GM18511 (cell line): ENCODE measurements at regions not wholly inside any gene's neighbourhood (a gene's known extent, or its start where the extent isn't known, plus 50 kb on each side); places are given as distances from the start of the nearest gene placed in this dataset.
A peak's percentile ranks its signal among the peaks of the same experiment; 100 is the strongest.
"Not testable (repeated sequence)": the region's sequence is repeated elsewhere in the genome, so short reads cannot be mapped to it uniquely, and the experiment has no call there.

Experiments used
- ATAC-seq: cut with Tn5 transposase; IDR thresholded peaks from one replicate; pipeline ENCODE4 v1.9.1; 2021; ENCODE audit warnings: mild to moderate bottlenecking, moderate library complexity; ENCODE audit not compliant: unreplicated experiment

DNA sequence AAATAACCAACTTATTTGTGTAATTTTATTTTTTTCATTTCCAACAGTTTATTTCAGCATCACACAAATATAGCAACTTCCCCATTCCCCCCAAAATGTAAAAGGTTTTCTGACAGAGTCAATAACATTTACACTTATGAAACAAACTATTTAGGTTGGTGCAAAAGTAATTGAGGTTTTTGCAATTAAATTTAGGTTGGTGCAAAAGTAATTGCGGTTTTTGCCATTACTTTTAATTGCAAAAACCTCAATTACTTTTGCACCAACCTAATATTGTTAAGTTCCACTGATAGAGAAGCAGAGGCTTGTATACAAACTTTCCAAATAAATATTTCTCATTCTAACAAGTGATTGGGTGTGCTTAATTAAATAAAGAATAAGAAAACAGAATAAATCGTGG is 270.9 kb upstream of the DUSP10 start:
- no peak for ATAC-seq

DNA sequence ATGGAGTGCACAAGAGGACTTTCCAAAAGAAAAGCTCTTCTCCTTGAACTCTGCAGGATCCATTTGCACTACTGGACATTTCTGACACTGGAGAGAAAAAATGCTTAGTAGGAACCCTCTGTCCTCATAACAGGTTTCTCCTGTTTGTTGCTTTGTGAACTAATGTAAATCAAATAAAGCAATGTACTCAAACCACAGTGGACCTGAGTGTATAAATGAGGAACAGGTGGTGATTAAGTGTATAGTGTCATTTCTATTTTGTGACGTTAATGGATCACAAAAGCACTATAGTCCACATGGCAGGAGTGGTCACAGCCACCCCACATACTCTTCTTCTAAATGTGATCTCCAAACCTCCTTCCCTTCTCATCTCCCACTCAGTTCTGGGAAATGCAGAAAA is 268.4 kb upstream of the DUSP10 start:
- no peak for ATAC-seq

DNA sequence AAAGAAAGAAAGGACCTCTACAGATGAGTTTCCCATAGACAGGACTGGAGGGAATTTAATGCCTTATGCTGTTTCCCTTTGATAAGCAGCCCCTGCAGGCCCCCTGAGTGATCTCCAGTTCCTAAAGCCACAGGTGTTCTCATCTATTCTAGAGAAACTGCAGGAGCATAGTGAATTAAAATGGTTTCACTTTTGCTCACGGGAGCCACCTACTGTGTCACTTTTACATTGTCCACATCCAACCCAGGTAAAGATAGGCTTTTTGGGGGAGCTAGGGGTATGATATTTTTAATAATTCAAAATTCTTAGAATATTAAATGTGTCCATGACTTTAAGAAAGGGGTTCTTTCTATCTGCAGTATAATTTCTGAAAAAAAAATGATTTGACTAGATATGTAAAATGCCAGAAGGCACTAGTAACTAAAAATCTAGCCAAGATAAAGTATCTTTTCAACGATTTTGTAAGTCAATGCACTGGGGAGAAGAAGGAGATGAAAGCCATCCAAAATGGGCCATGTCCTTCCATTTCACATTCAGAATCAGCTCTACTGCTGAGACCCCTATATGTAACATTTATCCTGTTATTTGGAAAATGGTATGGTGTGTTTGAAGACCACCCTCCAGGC is 267.3 kb upstream of the DUSP10 start:
- ATAC-seq = peak; percentile 78

DNA sequence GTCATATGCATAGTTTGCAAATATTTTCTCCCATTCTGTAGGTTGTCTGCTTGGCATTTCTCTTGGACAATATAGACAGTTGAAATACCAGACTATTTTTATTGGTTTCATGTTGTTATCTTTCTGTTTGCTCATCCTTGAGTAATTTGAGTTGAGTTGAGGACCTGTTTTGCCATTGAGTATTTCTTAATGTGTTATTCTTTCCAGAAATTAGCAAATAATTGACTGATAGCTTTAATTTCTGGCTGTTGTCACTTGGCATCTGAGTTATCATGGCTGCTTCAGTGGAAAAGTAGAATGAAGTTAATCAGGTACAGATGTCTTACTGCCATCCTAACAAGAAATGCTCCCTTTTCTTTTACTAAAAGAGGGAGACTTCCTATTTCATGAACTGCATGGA is 264.8 kb upstream of the DUSP10 start:
- ATAC-seq = no peak

DNA sequence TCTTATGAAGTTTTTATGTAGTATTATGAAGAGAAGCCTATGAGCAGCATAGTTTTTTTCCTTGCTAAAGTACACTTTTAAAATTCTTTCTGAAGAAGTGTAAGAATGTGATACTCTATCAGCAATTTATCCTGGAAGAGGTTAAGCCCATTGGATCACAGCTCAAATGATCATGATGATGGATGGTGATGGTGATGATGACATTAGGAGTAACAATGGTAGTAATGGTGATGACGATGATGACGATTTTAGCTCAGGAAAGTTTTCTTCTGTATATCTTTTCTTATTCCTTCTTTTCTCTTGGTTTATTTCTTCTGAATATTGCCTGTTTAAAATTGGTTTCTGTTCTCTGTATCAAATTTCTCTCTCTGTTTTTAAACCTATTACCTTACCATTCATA is 262.9 kb upstream of the DUSP10 start:
- no peak for ATAC-seq

DNA sequence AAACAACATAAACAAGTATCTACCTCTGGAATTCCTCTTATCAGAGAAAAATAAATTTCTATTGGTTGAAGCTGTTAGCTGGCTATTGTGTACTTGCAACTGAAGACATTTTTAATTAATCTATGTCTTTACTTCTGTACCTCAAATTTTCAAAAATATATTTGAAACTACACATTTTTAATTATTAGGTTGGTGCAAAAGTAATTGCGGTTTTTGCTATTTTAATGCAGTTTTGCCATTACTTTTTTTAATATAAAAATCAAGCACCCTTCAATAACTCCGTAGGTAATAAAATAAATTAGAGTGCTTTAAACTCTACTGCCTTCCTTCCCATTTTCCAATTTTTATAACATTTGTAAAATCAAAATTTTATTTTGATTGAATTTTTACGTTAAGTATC is 262.1 kb upstream of the DUSP10 start:
- ATAC-seq = no peak

DNA sequence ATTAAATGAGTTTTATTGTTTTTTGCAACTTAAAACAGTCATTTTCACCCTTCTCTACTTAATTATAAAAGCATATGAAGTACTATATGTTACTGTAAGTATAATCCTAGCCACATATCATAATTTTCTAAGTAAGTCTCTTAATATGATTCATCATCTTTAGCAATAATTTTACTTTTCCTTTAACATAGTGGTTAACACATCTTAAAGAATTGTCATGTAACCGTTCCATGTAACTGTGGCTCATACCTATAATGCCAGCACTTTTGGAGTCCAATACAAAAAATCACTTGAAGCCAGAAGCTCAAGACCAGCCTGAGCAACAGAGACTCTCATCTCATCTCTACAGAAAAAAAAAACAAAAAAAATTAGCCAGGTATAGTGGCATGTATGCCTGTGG is 260.6 kb upstream of the DUSP10 start:
- ATAC-seq = no peak

DNA sequence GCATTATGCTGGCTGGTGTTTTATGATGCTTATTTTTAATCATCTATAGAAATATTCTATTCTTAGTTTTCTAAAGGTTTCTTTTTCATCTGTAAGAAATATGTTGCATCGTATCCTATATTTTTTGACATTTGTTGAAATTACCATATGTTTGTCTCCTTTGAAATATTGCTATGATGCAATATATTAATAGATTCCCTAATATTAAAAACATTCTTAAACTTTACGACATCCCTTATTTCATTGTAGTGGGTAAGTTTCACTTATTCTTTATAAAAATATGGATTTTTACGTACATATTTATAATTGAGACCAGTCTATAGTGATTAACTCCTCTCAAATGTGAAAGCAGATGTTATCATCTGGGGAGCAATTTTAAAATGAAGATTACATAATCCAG is 258.2 kb upstream of the DUSP10 start:
- no peak for ATAC-seq

DNA sequence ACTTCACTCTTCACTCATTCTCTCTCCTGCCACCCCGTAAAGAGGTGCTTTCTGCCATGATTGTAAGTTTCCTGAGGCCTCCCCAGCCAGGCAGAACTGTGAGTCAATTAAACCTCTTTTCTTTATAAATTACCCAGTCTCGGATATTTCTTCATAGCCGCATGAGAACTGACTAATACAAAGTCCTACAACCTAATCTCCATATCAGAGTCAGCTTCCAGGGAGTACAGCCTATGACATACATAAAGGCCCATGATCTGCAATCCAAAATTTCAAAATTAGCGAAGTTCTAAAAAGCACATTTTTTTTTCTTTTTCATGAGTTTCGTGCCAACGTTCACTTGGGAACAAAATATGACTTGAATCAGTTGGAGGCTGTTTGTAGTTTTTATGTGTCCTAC is 256.9 kb upstream of the DUSP10 start:
- ATAC-seq = no peak

DNA sequence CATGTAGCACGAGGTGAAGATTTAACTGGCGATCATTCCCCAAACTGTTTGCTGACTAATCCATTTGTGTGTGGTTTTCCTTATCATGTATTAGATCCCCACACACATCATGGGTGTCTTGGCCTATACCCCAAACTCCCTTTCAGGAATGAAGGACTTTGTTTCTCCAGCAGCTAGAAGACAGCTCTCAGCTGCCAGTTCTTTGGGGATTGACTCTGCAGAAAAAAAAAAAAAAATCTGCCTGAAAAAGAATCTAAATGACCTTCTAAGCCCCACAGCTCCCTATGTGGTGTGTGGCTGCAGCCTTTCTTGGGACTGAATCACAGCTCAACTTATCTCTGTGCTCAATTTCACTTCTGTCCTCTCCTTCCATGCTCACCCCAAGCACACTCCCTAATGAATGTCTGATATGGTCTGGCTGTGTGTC is 256.3 kb upstream of the DUSP10 start:
- ATAC-seq = no peak

DNA sequence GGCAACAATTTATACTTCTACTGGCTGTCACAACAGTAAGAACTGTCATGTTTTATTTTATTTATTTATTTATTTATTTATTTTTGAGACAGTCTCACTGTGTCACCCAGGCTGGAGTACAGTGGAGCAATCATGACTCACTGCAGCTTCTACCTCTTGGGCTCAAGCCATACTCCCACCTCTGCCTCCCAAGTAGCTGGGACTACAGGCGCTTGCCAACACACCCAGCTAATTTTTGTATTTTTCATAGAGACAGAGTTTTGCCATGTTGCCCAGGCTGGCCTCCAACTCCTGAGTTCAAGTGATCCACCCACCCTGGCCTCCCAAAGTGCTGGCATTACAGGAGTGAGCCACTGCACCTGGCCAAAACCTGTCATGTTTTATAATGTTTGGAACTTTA is 255.1 kb upstream of the DUSP10 start:
- not testable (repeated sequence) for ATAC-seq

DNA sequence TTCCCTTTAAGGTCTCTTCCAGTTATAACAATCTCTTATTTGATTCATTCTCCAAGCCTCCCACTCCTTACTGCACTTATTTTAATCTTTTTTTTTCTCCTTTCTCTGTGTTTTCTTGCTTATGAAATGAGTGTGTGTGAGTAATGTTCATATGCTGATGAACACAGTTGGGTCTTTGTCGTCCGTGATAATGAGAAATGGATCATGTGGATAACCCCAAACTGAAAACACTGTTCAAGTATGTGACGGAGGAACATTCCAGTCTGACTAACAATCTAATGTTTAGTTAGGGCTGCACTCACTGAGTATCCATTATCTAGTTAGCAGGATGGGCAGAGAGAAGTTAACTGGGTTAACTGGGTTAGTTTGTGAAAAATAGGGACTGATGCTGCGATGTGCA is 253.1 kb upstream of the DUSP10 start:
- no peak for ATAC-seq

DNA sequence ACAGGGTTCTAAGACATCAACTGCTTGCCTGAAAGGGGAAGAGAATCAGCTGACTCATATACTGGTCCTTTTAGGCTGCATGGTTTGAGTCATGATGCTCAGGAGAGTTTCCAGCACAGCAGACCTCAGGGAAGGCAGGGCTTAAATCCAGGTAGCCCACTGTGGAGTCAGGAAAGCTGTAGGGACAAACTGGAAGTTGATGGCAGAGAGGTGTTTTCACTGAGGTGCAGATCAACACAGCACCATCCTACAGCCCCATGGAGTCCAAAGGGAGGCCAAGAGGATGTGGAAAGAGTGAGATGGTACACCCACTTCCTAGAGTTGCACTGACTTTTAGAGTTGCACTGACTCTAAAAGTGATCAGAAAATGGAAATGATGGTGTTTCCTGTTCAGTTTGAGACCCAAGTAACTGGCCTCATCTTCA is 252.4 kb upstream of the DUSP10 start:
- ATAC-seq = peak; percentile 68

DNA sequence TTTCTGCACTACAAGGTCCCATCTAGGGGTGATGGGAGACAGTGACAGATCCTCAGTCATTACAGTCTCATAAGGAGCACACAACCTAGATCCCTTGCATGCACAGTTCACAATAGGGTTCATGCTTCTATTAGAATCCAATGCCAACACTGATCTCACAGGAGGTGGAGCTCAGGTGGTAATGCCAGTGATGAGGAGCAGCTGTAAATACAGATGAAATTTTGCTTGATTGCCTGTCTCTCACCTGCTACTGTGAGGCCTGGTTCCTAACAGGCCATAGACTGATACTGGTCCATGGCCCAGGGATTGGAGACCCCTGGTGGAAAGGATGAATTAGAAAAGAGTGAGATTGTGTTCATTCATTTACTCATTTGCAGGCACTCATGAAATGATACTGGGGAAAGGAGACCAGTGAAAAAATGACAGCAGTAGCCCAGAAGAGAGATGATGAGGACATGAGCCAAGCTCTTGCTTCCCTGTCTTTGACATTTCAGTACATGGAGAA is 251.6 kb upstream of the DUSP10 start:
- ATAC-seq = no peak

DNA sequence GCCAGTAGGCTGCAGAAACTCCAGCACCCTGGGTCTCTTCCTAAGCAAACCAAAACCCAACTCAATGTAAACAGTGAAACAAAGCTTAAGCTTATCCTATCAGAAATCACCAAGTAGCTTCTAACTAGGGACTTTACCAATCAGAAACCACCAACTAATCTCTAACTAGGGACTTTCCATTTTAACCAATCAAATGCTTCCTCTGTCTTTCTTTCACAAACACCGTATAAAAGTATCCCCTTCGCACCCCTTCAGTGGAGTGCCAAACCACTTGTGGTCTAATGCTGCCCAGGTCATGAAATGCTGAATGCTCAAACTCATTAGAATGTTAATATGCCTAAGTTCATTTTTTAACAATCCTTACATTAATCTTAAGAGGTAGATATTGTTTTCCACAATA is 250.5 kb upstream of the DUSP10 start:
- ATAC-seq = no peak

DNA sequence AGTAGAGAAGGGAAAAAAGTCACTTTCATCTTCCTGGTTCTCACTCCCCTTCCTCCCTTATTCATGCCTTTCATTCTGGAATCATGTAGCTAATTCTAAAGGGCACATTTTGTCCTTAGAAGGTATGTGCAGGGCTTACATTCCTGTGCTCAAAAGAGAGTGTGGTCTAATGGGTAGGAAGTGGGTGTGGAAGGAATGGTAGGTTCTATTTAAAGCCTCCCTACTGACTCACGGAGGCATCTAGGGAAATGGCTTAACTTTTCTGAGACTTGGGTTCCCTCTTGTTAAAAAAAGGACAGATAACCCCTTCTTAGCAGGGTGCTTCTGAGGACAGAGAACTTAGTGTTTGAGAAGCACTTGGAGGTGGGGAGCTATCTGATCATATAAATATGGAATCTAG is 249.3 kb upstream of the DUSP10 start:
- ATAC-seq = no peak

DNA sequence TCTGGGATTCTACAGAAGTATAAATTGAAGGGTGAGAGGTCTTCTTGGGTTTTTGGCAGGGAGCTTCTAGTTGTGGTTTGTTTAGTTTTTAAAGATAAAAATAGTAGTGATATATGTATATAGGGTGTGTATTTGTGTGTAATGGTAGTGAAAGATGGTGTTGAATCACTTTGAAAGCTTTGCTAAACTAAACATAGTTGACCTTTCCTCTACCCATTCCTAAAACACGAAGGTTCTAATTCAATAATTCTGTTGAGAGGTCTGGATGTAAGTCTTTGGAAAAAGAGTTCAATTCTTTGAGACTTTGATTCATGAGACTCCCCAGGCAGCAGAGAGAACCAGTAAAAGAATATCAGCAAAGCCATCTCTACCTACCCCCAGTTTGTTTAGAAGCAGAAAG is 247.9 kb upstream of the DUSP10 start:
- ATAC-seq = no peak

DNA sequence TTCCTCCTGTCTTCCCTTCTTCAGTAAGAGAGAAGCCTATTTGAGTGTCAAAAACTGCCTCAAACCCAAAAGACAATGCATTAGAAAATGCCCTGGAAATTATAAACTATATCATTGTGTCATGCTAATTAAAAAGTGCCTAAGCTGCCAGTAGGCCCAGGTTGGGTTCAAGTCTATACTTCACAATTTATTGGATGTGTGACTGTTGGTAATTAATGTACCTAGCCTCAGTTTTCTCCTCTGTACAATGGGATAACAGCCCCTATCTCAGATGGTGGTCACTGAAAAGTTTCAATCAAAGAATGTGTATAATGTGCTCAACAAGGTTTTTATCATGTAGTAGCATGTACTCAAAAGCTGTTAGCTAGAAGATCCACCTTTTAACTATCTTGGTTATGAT is 246.9 kb upstream of the DUSP10 start:
- no peak for ATAC-seq

DNA sequence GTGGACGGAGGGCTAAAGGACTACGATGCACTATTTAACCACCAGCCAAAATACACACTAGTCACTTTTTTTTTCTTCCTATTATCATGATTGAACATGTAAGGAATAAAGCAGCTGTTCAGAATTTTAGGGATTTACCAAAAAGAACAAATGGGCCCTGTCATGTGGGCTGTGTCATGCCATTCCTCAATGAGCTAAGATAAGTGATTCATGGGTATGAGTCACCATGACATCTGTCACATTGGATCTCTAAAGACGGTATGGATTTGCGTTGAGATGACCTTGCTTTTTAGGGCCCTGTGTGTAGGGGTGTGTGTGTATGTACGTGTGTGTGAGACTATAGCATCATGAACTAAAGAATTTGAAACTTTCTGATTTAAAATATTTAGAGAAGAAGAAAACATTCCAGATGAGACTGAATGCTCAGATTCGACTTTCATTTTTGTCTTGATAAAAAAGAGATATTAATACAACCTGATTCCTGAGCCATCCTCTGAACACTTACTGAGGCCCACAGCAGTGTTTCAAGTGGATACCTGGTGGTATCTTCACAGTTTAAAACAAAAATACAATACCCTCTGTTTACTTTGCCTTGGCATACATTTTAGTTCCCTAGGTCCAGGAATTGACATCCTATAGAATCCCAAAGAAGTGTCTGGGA is 246.1 kb upstream of the DUSP10 start:
- no peak for ATAC-seq

DNA sequence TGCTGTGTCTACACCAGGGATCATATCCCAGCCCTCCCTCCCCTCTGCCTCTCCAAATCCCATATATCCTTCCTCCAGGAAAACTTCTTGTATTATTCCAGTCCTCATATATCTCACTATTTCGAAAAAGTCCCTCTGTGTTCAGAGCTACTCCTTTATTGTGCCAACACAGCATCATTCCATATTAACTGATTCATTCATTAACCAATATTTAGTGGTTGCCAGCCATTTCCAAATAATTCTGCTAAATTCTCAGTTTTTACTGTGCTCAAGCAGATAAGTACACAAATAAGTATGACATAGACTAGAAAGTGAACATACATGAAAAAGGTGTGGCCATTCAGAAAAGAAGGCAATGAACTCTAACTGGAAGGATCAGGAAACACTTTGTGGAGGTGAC is 241.6 kb upstream of the DUSP10 start:
- no peak for ATAC-seq

DNA sequence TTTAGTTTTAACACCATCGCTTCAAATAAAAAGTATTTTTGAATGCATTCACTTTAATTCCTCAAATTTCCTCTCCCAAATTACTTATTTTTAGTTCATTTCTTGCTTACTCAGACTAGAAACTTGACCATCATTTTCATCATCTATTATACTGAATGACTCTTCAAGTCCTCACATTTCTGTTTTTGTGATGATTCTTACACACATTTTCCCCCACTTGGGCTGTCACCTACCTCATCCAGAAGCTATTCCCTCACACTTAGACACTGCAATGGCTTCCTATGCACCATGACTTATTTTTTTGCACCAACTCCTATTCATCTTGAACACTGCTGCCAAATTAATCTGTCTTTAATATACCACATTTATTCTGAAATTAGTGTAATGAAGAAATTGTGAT is 239.6 kb upstream of the DUSP10 start:
- no peak for ATAC-seq

DNA sequence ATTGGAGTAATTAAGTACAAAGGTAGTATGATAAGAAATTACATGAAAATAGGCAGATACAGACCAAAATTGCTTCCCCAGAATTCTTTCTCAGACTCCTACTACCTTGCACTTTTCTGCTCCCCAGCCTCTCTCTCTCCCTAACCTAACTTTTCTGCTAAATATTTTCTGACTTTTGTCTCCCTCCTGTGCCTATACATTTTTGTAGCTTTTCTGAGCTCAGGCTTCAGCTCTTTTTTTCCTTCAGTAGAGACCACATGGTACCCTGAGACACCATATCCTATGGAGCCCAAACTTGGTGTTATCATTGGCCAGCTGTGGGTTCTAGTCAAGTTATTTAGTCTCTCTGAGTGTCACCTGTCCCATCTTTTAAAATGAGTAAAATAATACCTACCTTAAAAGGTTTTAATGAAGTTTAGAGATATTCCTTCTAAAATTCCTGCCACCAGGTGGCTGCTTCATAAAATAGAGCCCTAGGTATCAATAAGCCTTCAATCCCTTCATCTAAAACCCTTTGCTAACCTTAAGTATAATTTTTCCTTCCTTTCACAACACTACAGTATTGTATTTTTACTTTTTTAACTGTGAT is 237.6 kb upstream of the DUSP10 start:
- ATAC-seq = no peak
